Globus pallidus (tissue), 1 donor: ENCODE measurements at regions not wholly inside any gene's neighbourhood (a gene's known extent, or its start where the extent isn't known, plus 50 kb on each side); places are given as distances from the start of the nearest gene placed in this dataset.
"Not testable (repeated sequence)": the region's sequence is repeated elsewhere in the genome, so short reads cannot be mapped to it uniquely, and the experiment has no call there.

ENCODE experiments used
- DNase-seq: peaks from one replicate; pipeline ENCODE4 v3.0.0-alpha.2; 2015; ENCODE audit warnings: low spot score

DNA sequence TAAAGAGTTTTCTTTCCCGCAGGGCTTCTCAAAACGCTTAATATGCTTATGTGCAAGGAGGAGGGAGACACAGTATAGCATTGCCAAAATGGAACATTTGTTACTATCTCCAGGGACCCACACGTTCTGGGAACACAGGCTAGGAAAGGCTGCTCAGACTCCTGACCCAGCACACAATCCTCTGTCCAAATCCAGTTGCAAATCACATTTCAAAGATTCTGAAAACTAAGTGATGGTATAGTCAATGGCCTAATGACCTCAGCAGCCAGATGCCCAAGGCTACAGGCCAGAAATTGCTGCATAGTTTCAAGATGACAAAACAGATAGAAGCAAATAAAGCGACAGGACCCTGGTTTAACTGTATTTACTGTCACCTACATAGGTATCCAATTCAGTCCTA lies 97.0 kb upstream of the GRIP1 start:
- DNase-seq: no peak

DNA sequence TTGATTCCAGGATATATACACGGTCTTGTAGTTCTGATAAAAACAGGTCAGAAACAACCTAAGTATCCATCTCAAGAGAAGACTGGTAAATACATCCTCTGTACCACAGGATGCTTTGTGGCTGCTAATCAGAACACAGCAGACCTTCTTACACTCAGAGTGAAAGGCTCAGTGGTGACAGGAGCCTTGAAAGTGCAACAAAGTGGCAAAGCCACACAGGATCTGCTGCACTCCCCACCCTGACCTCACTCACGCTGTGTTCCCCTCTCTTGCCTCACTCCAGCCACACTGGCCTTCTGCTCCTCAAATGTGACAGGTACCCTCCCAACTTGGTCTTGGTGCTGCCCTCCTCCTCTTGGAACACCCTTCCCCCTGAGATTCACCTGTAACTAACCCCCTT lies 98.1 kb upstream of the GRIP1 start:
- DNase-seq: no peak

- no peak for DNase-seq
Observed at GRCh38 chr12:66779466-66779865, 100.6 kb upstream of the GRIP1 start.

DNA sequence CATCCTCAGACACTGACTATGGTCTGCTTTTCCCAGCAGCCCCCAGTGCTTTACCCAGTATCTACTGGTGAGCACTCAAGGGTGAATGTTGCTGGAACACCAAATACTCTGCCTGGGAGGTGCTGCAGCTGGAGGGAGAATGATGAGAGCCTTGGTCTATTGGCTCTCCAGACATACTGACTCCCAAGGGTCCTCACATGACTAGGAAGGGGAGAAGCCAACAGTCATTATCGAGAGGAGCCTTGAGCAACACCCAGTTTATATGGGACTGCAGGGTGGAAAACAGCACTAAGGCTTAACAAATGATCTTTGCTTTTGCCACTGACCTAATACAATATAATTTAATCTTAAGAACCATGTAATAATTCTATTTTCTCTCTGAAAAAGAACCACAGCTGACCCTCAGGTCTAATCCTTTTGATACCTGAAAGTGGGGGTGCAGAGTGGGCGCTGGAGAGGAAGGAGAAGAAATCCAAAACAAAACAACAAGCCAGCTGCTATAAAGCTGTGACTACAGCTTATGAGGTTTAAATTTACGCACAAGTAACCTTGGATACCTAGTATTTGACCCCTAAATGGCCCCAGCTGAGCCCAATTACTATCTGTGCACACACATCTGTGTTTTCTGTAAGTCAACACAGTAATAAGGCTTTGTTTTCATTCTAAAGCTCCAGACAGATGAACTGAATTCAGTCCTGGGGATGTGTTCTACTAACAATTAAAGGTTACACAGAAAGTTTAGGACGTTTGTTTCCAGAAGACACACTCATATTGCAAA lies 107.8 kb upstream of the GRIP1 start:
- no peak for DNase-seq

DNA sequence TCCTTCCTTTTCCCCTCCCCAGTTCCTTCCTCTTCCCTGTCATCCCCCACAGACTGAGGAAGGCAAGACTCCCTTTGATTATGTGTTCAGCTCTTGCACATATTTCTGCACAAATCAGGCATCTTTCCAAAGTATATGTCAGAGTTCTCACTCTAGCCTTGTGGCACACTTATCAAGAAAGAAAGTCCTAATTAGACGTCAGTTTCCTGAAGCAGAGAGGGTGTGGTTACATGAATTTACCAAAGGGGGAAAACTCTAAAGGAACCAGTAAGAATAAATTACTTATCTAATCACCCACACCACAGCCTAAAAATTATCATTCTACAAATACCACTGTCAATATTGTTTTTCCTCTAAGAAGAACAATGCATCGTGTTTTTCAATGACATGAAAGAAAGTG lies 120.7 kb upstream of the GRIP1 start:
- DNase-seq: no peak

GRCh38 chr12:66800046-66800445 lies 121.2 kb upstream of the GRIP1 start:
- DNase-seq: no peak

DNA sequence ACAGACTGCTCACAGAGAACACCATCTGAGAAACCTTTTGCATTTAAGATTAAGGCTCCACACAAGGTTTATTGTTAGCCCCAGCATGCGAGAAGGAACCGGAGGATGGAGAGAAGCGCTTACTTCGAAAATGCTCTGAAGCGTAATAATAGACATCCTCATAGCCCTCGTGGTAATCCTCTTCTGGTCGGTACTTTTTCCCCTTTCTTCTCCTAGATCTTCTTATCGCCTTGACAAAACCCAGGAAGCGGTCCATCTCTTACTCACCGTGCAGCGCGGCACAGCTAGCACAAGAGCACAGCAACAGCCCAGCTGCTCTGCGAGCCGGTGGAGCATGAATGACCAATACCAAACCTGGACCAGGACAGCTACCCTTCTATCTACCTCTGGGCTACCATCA lies 125.1 kb upstream of the GRIP1 start:
- DNase-seq: no peak

DNA sequence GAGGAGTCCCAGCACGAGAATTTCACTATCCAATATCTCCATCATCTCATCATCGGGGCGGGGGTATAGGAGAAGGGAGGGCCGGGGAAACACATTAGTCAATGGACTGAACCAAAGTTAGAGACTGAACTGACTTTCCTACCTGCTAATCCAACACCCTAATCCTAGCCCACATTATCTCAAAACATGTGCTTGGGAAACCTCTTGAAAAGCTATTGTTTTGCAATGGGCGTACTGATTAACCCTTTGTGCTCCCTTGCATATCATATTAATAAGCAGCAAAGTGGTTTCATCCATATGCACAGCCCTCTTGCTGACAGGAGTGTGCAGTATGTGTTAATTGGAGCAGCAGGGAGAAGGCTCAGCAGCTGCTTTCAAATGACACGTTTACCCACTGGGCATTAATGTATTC lies 125.7 kb upstream of the GRIP1 start:
- DNase-seq: no peak

DNA sequence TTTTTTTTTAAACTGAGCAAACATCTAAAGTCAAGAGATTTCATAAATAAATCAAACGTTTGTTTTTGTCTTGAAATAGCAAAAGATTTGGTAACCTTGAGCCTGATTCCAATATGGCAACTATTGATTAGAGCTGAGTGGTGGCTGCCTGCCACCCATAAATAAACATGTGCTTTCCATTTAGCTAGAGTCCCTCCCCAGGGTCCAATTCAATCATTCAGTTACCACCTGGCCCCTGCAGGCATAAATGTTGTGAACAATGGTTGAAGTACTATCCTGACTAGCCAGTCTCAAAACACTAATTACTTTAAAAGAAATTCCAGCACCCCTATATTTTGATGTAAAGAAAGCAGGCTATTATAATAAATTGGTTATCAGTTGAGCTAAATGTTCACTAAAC lies 129.7 kb upstream of the GRIP1 start:
- DNase-seq: no peak

- DNase-seq: no peak
Observed at GRCh38 chr12:66813137-66813892, 134.4 kb upstream of the GRIP1 start.

GRCh38 chr12:66819587-66819986 lies 140.7 kb upstream of the GRIP1 start:
- DNase-seq: no peak

DNA sequence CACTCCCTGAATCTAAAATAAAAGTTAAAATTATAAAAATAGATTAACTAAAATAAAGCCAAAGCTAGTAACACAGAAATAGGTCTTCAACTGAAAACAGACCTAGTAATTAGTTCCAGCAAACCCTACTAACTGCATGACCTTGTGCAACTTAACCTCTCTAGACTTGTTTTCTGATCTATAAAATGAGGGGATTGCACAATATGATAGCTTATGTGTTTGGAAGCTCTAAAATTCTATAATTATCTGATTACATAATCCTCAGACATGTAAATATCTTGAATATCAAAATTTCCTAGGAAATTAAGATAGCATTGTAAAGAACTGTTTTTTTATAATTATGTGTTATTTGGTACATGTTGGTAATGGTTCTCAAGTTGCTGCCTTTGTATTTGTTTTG lies 144.1 kb upstream of the GRIP1 start:
- no peak for DNase-seq

DNA sequence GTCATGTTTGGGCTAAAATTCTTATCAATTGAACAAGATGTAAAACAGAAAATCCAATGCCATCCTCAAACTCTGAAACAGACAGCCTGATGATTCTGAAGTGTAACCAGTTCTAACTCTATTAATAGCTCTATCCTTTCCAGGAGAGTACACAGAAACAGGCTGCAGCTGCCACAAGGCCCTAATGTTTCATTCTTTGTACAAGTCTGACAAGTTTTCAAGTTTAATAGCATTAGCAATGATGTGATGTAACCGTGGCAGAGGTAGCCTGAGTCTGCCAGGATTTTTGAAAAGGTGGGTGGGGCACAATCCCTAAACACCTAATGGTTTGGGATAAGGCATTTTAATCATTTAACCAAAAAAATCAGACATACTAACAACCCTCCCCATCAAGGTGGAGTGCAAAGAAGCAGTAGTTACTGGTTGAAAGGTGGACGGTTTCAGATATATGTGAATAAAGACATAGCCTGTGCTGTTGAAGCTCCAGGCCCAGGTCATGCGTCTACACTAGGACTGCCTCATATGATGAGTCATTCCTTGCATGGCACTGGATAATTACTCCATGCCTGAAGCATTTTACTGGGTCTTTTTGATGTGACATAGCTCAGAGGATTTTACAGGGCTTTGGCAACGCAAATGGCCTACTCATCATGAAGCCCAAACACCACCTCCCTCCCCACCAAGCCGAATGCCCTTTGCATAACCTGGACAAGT lies 145.1 kb upstream of the GRIP1 start:
- no peak for DNase-seq

- DNase-seq: not testable (repeated sequence)
Observed at GRCh38 chr12:66825921-66826320, 147.0 kb upstream of the GRIP1 start.

GRCh38 chr12:66829660-66830325 lies 150.9 kb upstream of the GRIP1 start:
- DNase-seq: no peak

- DNase-seq: no peak
Observed at GRCh38 chr12:66831495-66831894, 152.6 kb upstream of the GRIP1 start.

- DNase-seq: no peak
Observed at GRCh38 chr12:66832997-66833396, 154.1 kb upstream of the GRIP1 start.

DNA sequence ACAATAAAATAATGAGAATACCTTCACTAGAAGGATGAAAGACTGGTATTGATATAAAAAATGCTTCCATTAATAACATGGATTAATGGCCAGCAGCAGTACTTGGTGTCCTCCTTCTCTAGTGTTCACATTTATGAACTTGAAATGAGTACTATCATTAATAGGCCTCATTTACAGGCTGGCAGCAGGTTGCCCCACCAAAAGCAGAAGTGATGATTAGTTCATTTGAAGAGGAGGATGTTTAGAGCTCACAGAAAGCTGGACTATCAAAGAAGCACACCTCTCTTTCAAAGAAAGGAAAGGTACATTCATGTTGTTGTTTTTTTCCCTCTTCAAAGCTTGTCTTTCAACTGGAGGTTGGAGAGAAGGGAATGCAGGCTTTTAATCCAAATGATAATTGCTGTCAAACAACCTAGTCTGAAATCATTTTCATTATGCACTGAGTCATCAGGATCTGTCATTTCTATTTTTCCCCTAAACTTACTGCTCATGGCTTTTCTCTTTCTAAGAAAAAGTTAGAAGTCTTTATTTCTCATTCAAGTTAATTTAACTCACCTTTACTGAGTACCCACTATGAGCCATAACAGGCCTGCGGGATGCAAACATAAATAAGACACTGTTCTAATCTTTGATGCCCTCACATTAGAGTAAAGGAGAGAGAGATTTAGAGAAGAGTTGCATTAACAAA lies 157.9 kb upstream of the GRIP1 start:
- DNase-seq: no peak

- no peak for DNase-seq
Observed at GRCh38 chr12:66837311-66837627, 158.4 kb upstream of the GRIP1 start.

DNA sequence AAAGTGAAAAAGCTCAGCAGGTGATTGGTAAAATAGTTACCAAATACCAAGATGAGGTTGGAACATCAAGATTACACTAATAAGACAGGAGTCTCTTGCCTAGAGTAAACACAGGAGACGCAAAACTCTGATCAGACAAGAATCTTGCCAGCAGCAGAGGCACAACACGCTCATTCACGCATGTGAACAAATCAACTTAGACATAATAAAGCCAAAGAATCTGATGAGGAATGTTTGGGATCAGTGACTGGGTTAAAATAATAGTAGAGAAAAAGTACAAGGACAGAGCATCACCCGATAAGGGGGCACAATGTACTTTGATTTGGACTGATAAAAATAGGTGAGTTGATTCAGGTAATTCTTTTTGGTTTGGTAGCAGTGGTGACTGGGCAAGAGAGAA lies 159.5 kb upstream of the GRIP1 start:
- DNase-seq: no peak

DNA sequence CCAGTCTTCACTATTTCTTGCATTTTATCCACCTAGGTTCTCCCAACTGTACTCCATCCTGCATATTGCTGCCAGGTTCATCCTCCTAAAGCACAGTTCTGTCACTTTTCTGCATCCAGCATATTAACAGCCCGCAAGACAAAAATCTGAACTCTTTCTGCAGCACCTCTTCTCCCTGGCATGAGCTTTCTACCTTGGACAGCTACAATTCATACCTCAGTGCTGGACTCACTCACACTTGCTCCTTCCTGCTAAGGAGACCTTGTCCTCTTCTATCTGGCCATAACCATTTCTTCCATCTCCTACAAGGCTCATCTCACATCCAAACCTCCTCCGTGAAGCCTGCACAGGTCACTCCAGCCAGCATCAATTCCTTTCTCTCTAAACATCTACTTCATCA lies 170.1 kb upstream of the GRIP1 start:
- no peak for DNase-seq

GRCh38 chr12:66851134-66851533 lies 172.3 kb upstream of the GRIP1 start:
- DNase-seq: no peak
